Hepatocyte (in vitro differentiated cells): ENCODE measurements at regions not wholly inside any gene's neighbourhood (a gene's known extent, or its start where the extent isn't known, plus 50 kb on each side); places are given as distances from the start of the nearest gene placed in this dataset.

Source experiments
- DNase-seq: peaks from one replicate; pipeline ENCODE4 v3.0.0-alpha.2; 2016; ENCODE audit warnings: low spot score
- H2AFZ ChIP-seq: fragments of 200-600 bp; sonication (generic); 2 replicates; pipeline ENCODE4 v1.6.0; 2016; ENCODE audit warnings: antibody characterized with exemption, mild to moderate bottlenecking
- H3K27ac ChIP-seq: fragments of 200-600 bp; sonication (generic); 2 replicates; pipeline ENCODE4 v1.5.1; 2016; ENCODE audit warnings: mild to moderate bottlenecking
- H3K27me3 ChIP-seq: fragments of 200-600 bp; sonication (generic); 2 replicates; pipeline ENCODE4 v1.6.1; 2016
- H3K36me3 ChIP-seq: fragments of 200-600 bp; sonication (generic); replicated peaks from 2 replicates; pipeline ENCODE4 v1.5.1; 2016; ENCODE audit warnings: low read depth; ENCODE audit not compliant: insufficient read depth
- H3K4me1 ChIP-seq: fragments of 200-600 bp; sonication (generic); 2 replicates; pipeline ENCODE4 v1.5.1; 2016; ENCODE audit warnings: mild to moderate bottlenecking, moderate library complexity; ENCODE audit not compliant: insufficient read depth
- H3K4me2 ChIP-seq: fragments of 200-600 bp; sonication (generic); 2 replicates; pipeline ENCODE4 v1.6.0; 2016
- H3K4me3 ChIP-seq: fragments of 200-600 bp; sonication (generic); 2 replicates; pipeline ENCODE4 v1.5.1; 2016; ENCODE audit warnings: mild to moderate bottlenecking
- H3K79me2 ChIP-seq: fragments of 200-600 bp; sonication (generic); 2 replicates; pipeline ENCODE4 v1.6.0; 2017; ENCODE audit warnings: mild to moderate bottlenecking
- H3K9me2 ChIP-seq: fragments of 200-600 bp; sonication (generic); replicated peaks from 2 replicates; pipeline ENCODE4 v1.6.0; 2017; ENCODE audit warnings: mild to moderate bottlenecking; ENCODE audit not compliant: insufficient read depth
- H3K9me3 ChIP-seq: fragments of 200-600 bp; sonication (generic); 2 replicates; pipeline ENCODE4 v1.5.1; 2016; ENCODE audit warnings: low read depth, mild to moderate bottlenecking
- H4K20me1 ChIP-seq: fragments of 200-600 bp; sonication (generic); 2 replicates; pipeline ENCODE4 v1.6.0; 2016; ENCODE audit warnings: mild to moderate bottlenecking; ENCODE audit not compliant: insufficient read depth, poor library complexity, severe bottlenecking
- EZH2 ChIP-seq: fragments of 200-600 bp; sonication (generic); IDR thresholded peaks from 2 replicates; pipeline ENCODE4 v1.6.1; 2016; ENCODE audit warnings: antibody characterized with exemption, mild to moderate bottlenecking, borderline replicate concordance
- EZH2phosphoT487 ChIP-seq: fragments of 200-600 bp; sonication (generic); IDR thresholded peaks from one replicate; pipeline ENCODE4 v1.6.1; 2018; ENCODE audit warnings: antibody characterized with exemption, mild to moderate bottlenecking, low read depth, moderate library complexity; ENCODE audit not compliant: unreplicated experiment, severe bottlenecking
- WGBS: methylation state at CpG from one replicate; pipeline ENCODE4 v1.1.6; 2016; ENCODE audit warnings: low lambda C conversion rate; ENCODE audit errors: missing lambda C conversion rate; 5-methylcytosine and 5-hydroxymethylcytosine counted together
- TF ChIP-seq, protein P1 (sequence below): fragments of 200-600 bp; sonication (generic); IDR thresholded peaks from 2 replicates; pipeline ENCODE4 v1.5.1; 2016; ENCODE audit warnings: antibody characterized with exemption, mild to moderate bottlenecking; ENCODE audit not compliant: poor library complexity

DNA sequence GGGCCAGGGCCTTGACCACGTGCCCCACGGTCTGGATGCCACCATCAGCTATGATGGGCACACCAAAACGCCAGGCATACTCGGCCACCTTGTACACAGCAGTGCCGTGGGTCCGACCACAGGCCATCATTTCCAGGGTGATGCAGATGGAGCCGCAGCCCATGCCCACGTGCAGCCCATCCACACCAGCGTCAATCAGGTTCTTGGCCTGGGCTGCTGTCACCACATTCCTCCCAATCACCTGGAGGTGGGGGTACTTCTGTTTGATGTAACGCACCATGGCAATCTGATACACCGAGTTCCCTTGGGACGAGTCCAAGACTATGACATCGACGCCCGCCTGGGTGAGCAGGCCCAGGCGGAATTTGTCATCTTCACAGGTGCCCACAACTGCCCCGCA, 221.2 kb upstream of the ATP6AP2 start:
- H3K4me2 ChIP-seq = no peak overlapping the region
- TF ChIP-seq, protein P1, sequence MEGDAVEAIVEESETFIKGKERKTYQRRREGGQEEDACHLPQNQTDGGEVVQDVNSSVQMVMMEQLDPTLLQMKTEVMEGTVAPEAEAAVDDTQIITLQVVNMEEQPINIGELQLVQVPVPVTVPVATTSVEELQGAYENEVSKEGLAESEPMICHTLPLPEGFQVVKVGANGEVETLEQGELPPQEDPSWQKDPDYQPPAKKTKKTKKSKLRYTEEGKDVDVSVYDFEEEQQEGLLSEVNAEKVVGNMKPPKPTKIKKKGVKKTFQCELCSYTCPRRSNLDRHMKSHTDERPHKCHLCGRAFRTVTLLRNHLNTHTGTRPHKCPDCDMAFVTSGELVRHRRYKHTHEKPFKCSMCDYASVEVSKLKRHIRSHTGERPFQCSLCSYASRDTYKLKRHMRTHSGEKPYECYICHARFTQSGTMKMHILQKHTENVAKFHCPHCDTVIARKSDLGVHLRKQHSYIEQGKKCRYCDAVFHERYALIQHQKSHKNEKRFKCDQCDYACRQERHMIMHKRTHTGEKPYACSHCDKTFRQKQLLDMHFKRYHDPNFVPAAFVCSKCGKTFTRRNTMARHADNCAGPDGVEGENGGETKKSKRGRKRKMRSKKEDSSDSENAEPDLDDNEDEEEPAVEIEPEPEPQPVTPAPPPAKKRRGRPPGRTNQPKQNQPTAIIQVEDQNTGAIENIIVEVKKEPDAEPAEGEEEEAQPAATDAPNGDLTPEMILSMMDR = no peak
- TF ChIP-seq EZH2 (no peak), EZH2phosphoT487 (no peak)

DNA sequence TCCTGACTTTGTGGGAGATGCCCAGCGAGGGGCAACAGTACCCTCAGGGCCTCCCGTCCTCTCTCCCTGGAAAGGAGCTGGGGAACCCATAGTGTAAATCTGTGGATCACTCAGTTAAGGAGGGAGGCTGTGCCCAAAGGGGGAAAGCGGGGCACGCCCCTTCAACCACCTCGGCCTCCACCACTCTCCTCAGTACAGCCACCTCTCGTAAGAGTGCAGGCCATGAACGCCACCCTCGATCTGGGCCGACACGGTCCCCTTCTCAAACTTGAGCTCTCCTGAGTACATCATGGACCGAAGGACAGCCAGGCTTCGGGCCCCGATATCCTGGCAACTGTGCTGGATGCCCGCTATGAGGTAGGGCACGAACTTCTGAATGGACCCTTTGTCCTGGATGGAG, 221.8 kb upstream of the ATP6AP2 start:
- H3K4me3 ChIP-seq = no peak overlapping the region
- TF ChIP-seq, protein P1 = no peak
- TF ChIP-seq EZH2 (no peak), EZH2phosphoT487 (no peak)
- no peak overlapping the region for H3K4me2 ChIP-seq
- no peak for DNase-seq
- no peaks in the 10 kb centered on the region for H3K9me2 ChIP-seq
- H3K4me1 ChIP-seq = no peaks in the 10 kb centered on the region
- H3K36me3 ChIP-seq = no peaks in the 10 kb centered on the region
- 97% methylated on average over 15 of the region's 15 CpGs for WGBS
- no peaks in the 10 kb centered on the region for H4K20me1 ChIP-seq
- no peaks in the 10 kb centered on the region for H3K79me2 ChIP-seq
- no peak overlapping the region for H2AFZ ChIP-seq
- H3K27ac ChIP-seq = no peak overlapping the region
- H3K27me3 ChIP-seq = no peaks in the 10 kb centered on the region
- no peaks in the 10 kb centered on the region for H3K9me3 ChIP-seq

More for the DNA sequence above, 221.2 kb upstream of the ATP6AP2 start:
- Histone ChIP-seq H3K79me2 (no peaks in the 10 kb centered on the region), H3K4me1 (no peaks in the 10 kb centered on the region), H3K9me2 (no peaks in the 10 kb centered on the region), H3K27ac (no peak overlapping the region), H4K20me1 (no peaks in the 10 kb centered on the region), H3K9me3 (no peaks in the 10 kb centered on the region), H3K36me3 (no peaks in the 10 kb centered on the region), H3K4me3 (no peak overlapping the region), H2AFZ (no peak overlapping the region), H3K27me3 (no peaks in the 10 kb centered on the region)
- DNase-seq = no peak
- WGBS = 93% methylated on average over 17 of the region's 17 CpGs

DNA sequence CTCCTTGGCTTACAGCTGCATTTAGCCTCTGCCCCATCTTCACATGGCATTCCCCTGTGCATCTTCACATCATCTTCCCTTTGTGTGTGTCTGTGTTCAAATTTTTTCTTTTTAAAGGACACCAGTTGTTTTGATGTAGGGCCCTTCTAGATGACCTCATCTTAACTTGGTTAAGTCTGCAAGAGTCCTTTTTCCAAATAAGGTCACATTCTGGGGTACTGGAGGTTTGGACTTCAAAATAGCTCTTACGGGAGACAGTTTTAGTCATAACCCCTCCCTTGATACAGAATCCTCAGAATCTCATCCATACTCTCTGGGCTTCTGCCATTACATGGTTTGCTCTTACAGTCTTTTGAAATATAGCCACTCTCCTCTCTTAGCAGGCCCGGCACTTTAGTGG, 231.5 kb upstream of the ATP6AP2 start:
- no peak overlapping the region for H3K4me2 ChIP-seq
- DNase-seq = no peak
- TF ChIP-seq, protein P1 = no peak
- no peak for TF ChIP-seq EZH2
- no peak for TF ChIP-seq EZH2phosphoT487
- H3K4me3 ChIP-seq = no peak overlapping the region
- no peaks in the 10 kb centered on the region for H3K9me2 ChIP-seq
- no peaks in the 10 kb centered on the region for H3K27me3 ChIP-seq
- WGBS = 74% methylated on average over 2 of the region's 2 CpGs
- no peaks in the 10 kb centered on the region for H3K9me3 ChIP-seq
- no peaks in the 10 kb centered on the region for H3K36me3 ChIP-seq
- H3K79me2 ChIP-seq = no peaks in the 10 kb centered on the region
- H3K4me1 ChIP-seq = no peaks in the 10 kb centered on the region
- H2AFZ ChIP-seq = no peak overlapping the region
- no peaks in the 10 kb centered on the region for H4K20me1 ChIP-seq
- no peak overlapping the region for H3K27ac ChIP-seq

DNA sequence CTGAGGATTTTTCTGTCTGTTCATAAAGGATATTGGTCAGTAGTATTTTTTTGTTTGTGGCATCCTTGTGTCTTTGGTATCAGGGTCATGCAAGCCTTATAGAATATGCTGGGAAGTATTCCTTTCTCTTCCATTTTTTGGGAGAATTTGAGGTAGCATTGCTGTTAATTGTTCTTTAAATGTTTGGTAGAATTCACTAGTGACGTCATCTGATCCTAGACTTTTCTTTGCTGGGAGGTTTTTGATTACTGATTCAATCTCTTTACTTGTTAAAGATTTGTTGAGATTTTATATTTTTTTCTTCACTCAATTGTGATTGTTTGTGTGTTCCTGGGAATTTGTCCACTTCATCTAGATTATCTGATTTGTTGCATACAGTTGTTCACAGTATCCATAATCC, 234.4 kb upstream of the ATP6AP2 start:
- no peaks in the 10 kb centered on the region for H3K79me2 ChIP-seq
- H3K4me1 ChIP-seq = no peaks in the 10 kb centered on the region
- TF ChIP-seq, protein P1 = no peak
- no peak for TF ChIP-seq EZH2phosphoT487
- TF ChIP-seq EZH2 = no peak
- no peaks in the 10 kb centered on the region for H4K20me1 ChIP-seq
- H3K4me3 ChIP-seq = no peak overlapping the region
- H3K4me2 ChIP-seq = no peak overlapping the region
- no peaks in the 10 kb centered on the region for H3K9me3 ChIP-seq
- no peaks in the 10 kb centered on the region for H3K9me2 ChIP-seq
- no peaks in the 10 kb centered on the region for H3K36me3 ChIP-seq
- DNase-seq = no peak
- no peaks in the 10 kb centered on the region for H3K27me3 ChIP-seq
- H2AFZ ChIP-seq = no peak overlapping the region
- H3K27ac ChIP-seq = no peak overlapping the region
- WGBS = 71% methylated on average over 1 of the region's 1 CpG
